ENCODE measurements at regions not wholly inside any gene's neighbourhood (a gene's known extent, or its start where the extent isn't known, plus 50 kb on each side); places are given as distances from the start of the nearest gene placed in this dataset.

DNA sequence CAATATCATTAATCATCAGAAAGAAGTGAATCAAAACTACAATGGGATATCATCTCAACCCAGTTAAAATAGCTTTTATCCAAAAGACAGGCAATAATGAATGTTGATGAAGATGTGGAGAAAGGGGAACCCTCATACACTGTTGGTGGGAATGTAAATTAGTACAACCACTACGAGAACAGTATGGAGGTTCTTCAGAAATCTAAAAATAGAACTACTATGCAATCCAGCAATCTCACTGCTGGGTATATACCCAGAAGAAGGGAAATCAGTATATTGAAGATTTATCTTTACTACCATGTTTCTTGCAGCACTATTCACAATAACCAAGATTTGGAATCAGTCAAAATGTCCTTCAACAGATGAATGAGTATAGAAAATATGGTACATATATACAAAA lies 189.8 kb downstream of the HHIPL2 start:
- Histone ChIP-seq H2AFZ (ENCODE audit: low read depth) (no peak overlapping the region), H3K9ac (no peak overlapping the region), H3K4me1 (ENCODE audit: control insufficient read depth in 1 of 2, insufficient read depth in 2 of 2, low read depth in 1 of 2, low read length in 1 of 2) (no peaks in the 10 kb centered on the region), H3K4me2 (no peak overlapping the region), H4K20me1 (ENCODE audit: insufficient read depth) (no peaks in the 10 kb centered on the region), H3K9me2 (no peaks in the 10 kb centered on the region), H3K36me3 (replicated peaks in 1 of 2; ENCODE audit: control insufficient read depth in 1 of 2, insufficient read depth in 2 of 2, low read length in 1 of 2) (no peaks in the 10 kb centered on the region), H3K4me3 (ENCODE audit: low read depth in 2 of 2, low read length in 1 of 2) (no peak overlapping the region), H3K79me2 (ENCODE audit: insufficient read depth) (no peaks in the 10 kb centered on the region), H3K9me3 (no peaks in the 10 kb centered on the region), H3K27me3 (ENCODE audit: insufficient read depth) (no peaks in the 10 kb centered on the region), H3F3A (replicated peaks; ENCODE audit: insufficient read depth) (no peaks in the 10 kb centered on the region), H3K27ac (ENCODE audit: low read depth in 2 of 2, low read length in 1 of 2) (no peak overlapping the region)
- DNase-seq = no peak
- TF ChIP-seq NFIC (IDR thresholded peaks at IDR 0.05; ENCODE audit: borderline replicate concordance) (no peak), TEAD4 (IDR thresholded peaks at IDR 0.05; ENCODE audit: borderline replicate concordance, insufficient read depth) (no peak), TCF12 (IDR thresholded peaks at IDR 0.05) (no peak), SMC3 (IDR thresholded peaks at IDR 0.05; ENCODE audit: low read depth, low read length) (no peak), POLR2AphosphoS5 (IDR thresholded peaks at IDR 0.05; ENCODE audit: low read depth, low read length) (no peak), YY1 (IDR thresholded peaks at IDR 0.05; ENCODE audit: low read depth) (no peak), JUND (IDR thresholded peaks at IDR 0.05) (no peak), MEF2A (IDR thresholded peaks at IDR 0.05; ENCODE audit: borderline replicate concordance, low read depth) (no peak), MAX (IDR thresholded peaks at IDR 0.05; ENCODE audit: low read depth) (no peak), CTCF (IDR thresholded peaks at IDR 0.05) (no peak)
- WGBS (ENCODE audit: low lambda C conversion rate) = 0% methylated on average over 1 of the region's 1 CpG
- CTCF ChIA-PET = no interaction called here
- POLR2A ChIA-PET = no interaction called here

DNA sequence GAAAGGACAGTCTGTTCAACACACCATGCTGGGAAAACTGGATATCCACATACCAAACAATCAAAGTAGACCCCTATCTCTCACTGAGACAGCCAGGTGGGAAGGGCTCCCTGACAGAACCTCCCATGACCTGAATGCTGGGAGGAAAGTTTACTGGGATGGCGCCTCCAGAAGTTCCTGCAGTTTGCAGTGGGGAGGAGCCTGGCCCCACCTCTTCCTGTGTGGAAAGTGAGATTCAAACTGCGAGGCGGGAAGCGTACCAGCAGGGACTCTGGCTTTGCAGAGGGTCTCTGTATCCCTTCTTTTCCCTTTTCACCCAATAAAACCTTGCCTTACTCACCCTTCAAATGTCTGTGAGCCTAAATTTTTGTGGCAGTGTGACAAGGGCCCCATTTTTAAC lies 190.7 kb downstream of the HHIPL2 start:
- H3K9ac ChIP-seq = no peak overlapping the region
- ChIA-PET CTCF (no interaction called here), POLR2A (no interaction called here)
- H2AFZ ChIP-seq (ENCODE audit: low read depth) = no peak overlapping the region
- DNase-seq = no peak
- H3K9me3 ChIP-seq = no peaks in the 10 kb centered on the region
- H3K9me2 ChIP-seq = no peaks in the 10 kb centered on the region
- no peaks in the 10 kb centered on the region for H3K79me2 ChIP-seq (ENCODE audit: insufficient read depth)
- no peaks in the 10 kb centered on the region for H4K20me1 ChIP-seq (ENCODE audit: insufficient read depth)
- WGBS (ENCODE audit: low lambda C conversion rate) = 33% methylated on average over 4 of the region's 4 CpGs
- H3K27ac ChIP-seq (ENCODE audit: low read depth in 2 of 2, low read length in 1 of 2) = no peak overlapping the region
- no peaks in the 10 kb centered on the region for H3K36me3 ChIP-seq (replicated peaks in 1 of 2; ENCODE audit: control insufficient read depth in 1 of 2, insufficient read depth in 2 of 2, low read length in 1 of 2)
- H3K4me1 ChIP-seq (ENCODE audit: control insufficient read depth in 1 of 2, insufficient read depth in 2 of 2, low read depth in 1 of 2, low read length in 1 of 2) = no peaks in the 10 kb centered on the region
- H3F3A ChIP-seq (replicated peaks; ENCODE audit: insufficient read depth) = no peaks in the 10 kb centered on the region
- no peak overlapping the region for H3K4me2 ChIP-seq
- no peak overlapping the region for H3K4me3 ChIP-seq (ENCODE audit: low read depth in 2 of 2, low read length in 1 of 2)
- H3K27me3 ChIP-seq (ENCODE audit: insufficient read depth) = no peaks in the 10 kb centered on the region
- TF ChIP-seq, protein P1, sequence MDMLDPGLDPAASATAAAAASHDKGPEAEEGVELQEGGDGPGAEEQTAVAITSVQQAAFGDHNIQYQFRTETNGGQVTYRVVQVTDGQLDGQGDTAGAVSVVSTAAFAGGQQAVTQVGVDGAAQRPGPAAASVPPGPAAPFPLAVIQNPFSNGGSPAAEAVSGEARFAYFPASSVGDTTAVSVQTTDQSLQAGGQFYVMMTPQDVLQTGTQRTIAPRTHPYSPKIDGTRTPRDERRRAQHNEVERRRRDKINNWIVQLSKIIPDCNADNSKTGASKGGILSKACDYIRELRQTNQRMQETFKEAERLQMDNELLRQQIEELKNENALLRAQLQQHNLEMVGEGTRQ (IDR thresholded peaks at IDR 0.05; ENCODE audit: borderline replicate concordance, low read depth, low read length) = no peak
- TF ChIP-seq MEF2A (IDR thresholded peaks at IDR 0.05; ENCODE audit: borderline replicate concordance, low read depth) = no peak
- TF ChIP-seq TCF12 (IDR thresholded peaks at IDR 0.05) = no peak
- TF ChIP-seq IRF3 (IDR thresholded peaks at IDR 0.05; ENCODE audit: low read depth, low read length) = no peak
- TF ChIP-seq MAX (IDR thresholded peaks at IDR 0.05; ENCODE audit: low read depth) = no peak
- no peak for TF ChIP-seq GATA2 (CRISPR knock-in tag; IDR thresholded peaks at IDR 0.05)
- TF ChIP-seq YY1 (IDR thresholded peaks at IDR 0.05; ENCODE audit: low read depth) = no peak
- no peak for TF ChIP-seq JUND (IDR thresholded peaks at IDR 0.05)
- no peak for TF ChIP-seq PBX3 (IDR thresholded peaks at IDR 0.05)
- TF ChIP-seq CTCF (IDR thresholded peaks at IDR 0.05) = no peak
- no peak for TF ChIP-seq TAF1 (IDR thresholded peaks at IDR 0.05; ENCODE audit: borderline replicate concordance, low read depth, low read length)
- no peak for TF ChIP-seq REST (IDR thresholded peaks at IDR 0.05; ENCODE audit: low read depth, low read length)
